ENCODE measurements at regions not wholly inside any gene's neighbourhood (a gene's known extent, or its start where the extent isn't known, plus 50 kb on each side); places are given as distances from the start of the nearest gene placed in this dataset.
"Not testable (repeated sequence)": the region's sequence is repeated elsewhere in the genome, so short reads cannot be mapped to it uniquely, and the experiment has no call there.

- not testable (repeated sequence) for TF ChIP-seq CTCF (optimal IDR thresholded peaks at IDR 0.05 in 1 of 3, IDR thresholded peaks at IDR 0.05 in 1 of 3, conservative IDR thresholded peaks at IDR 0.05 in 1 of 3; ENCODE audit: extremely low read depth in 1 of 3, insufficient read depth in 2 of 3, low read length in 3 of 3); EZH2 (IDR thresholded peaks at IDR 0.05; ENCODE audit: low read length)
Observed at GRCh38 chr15:62518666-62519065, 353.6 kb upstream of the C2CD4B start.

All from keratinocyte (primary cell).